Uterus (tissue), 2 donors: ENCODE measurements at regions not wholly inside any gene's neighbourhood (a gene's known extent, or its start where the extent isn't known, plus 50 kb on each side); places are given as distances from the start of the nearest gene placed in this dataset.

Experiments used
- CTCF ChIP-seq, 4 experiments: fragments of 200-600 bp in 2 of 4; fragments of 450-650 bp in 2 of 4; sonication (generic) in 2 of 4; IDR thresholded peaks; one replicate each; pipeline ENCODE4 v1.5.1; 2016 to 2019; ENCODE audit warnings: antibody characterized with exemption in 4 of 4, mild to moderate bottlenecking in 2 of 4, moderate library complexity in 1 of 4
- POLR2A ChIP-seq, 2 donors: fragments of 450-650 bp; IDR thresholded peaks; one replicate each; pipeline ENCODE4 v1.6.1; 2016; ENCODE audit warnings: antibody characterized with exemption in 2 of 2, mild to moderate bottlenecking in 1 of 2, moderate library complexity in 1 of 2

GRCh38 chr5:2629045-2629444 lies 122.4 kb downstream of the IRX2 start:
- TF ChIP-seq CTCF (IDR thresholded peaks at IDR 0.05) (no peak), POLR2A (IDR thresholded peaks at IDR 0.05) (no peak)
